GM21723 (cell line): ENCODE measurements at regions not wholly inside any gene's neighbourhood (a gene's known extent, or its start where the extent isn't known, plus 50 kb on each side); places are given as distances from the start of the nearest gene placed in this dataset.

ENCODE experiments used
- ATAC-seq: cut with Tn5 transposase; IDR thresholded peaks from one replicate; pipeline ENCODE4 v1.9.1; 2021; ENCODE audit warnings: mild to moderate bottlenecking, moderate library complexity; ENCODE audit not compliant: unreplicated experiment

DNA sequence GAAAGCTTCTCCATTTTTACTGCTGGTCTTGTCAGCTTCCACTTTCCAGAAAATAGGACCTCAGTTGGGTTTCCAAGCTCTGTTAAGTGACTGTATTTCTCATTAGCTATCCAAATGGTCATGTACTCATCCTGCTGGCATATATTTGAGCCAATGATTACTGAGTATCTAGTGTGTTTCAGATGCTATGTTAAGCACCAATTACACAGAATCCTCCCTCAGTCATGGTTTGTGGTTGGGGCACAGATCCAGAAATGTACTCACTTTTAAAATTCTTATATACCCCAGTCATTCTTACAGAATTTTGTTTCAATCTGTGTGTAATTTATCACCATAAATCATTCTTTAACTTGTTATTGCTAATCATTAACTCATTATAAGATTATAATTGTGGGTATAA lies 362.3 kb upstream of the MTPN start:
- no peak for ATAC-seq

DNA sequence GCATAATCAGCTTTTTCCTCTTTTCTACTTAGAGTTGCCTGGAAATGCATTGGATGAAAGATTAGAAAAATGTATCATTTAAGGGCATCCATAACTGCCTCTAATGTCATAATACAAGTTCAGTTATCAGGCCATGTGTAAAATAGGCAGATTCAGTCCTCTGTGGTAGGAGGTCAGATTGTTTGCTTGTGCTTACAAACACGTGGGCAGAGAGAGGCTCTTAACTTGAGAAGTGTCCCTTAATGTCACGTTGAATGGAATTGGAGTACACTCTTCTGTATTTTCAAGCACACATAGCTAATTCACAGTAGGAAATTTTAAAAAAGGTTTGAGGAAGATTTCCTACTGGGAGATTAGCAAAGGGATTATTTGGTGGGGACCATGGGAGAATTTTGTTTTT lies 359.8 kb upstream of the MTPN start:
- no peak for ATAC-seq

DNA sequence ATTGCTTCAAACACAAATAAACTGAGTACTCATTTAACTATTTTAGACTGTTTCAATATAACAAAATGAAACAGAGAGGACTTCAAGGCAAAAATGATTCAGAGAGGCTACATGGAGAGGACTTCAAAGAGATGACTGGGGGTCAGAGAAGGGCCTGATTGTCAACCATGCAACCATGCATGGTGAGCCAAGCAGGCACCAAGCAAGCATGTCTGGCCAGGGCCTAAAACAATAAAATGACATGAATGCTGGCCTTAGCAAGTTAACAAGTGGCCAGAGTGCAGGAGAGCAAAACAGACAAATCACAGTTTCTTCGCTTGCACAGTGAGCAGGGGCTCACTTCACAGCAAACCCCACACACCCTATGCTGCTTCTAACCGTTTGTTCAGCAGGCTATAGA lies 356.5 kb upstream of the MTPN start:
- no peak for ATAC-seq

DNA sequence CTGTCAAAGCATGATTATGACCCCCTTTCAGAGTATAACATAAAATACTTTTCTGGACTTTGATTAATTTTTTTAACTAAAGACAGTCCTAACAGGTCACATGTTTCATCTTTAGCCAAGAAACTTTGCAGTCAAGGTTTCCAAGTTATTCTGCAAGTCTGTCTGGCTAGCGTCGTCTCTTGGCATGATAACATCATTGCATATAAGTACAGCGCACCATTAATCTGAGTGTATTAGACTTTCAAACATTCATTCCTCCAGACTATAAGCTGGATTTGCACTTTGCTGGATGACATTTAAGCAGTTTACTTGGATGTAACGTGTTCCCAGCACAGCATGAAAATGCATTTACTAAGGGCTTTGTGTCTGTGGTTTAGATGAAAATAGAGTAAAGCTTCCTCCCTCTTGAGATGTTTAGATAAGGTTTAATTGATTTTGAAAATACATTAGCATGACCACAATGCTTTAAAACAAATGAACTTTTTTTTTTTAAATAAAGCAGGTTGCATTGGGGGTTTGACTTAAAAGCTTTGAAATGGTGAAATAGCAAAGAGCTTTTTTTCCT lies 349.0 kb upstream of the MTPN start:
- ATAC-seq, result no peak

DNA sequence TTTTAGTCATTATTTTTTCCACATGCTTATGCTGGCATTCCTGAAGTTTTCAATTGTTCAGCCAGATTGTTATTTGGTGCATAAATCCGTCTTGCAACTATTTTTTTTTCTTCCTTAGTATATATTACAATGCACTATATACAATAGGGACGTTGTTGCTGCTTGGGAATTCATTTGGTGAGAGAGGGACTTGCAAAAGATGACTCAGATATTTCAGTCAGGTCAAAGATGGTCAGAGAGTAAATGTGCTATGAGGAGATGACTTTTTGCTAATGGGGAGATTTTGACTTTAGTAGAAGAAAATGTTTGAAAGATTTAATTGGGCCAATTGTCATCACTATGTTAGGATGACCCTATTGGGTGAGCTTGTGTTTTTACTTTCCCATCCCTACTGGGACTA lies 348.4 kb upstream of the MTPN start:
- no peak for ATAC-seq

DNA sequence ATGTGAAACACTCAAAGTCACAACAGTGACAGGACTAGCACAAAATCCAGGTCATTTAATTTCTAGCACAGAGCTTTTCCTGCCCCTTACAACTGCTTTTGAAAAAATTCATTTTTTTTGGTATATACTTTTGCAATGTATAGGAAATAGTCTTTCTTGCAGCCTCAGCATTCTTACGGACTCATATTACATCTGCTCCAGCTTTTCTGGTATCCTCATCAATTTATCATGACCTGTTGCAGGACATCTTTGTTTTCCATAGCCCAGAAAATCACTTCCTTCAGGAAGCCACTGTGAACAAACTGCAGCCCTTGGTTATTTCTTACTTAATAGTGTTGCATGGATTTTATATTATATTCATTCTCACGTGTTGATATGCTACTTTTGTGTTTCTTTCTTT lies 347.9 kb upstream of the MTPN start:
- no peak for ATAC-seq

DNA sequence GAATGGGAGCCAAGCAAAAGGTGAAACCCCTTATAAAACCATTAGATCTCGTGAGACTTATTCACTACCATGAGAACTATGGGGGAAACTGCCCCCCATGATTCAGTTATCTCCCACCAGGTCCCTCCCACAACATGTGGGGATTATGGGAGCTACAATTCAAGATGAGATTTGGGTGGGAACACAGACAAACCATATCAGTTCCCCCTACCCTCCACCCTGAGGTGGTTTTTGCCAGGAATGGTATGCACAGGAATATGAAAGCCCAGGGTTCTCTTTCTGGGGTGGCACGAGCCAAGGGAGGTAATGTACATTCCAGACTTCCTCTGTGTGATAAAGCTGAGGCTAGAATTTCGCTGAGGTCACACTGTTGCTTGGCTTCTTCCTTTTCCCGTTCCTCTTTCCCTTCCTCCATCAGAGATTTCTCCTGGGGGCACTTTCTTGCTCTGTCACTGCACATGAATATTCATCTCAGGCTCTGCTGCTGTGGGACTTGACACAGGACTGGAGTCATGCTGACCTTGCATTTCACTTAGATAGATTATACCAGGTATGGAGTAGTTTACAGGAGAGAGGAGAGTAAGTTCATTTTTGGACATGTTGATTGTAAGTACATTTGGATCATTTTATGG lies 347.0 kb upstream of the MTPN start:
- ATAC-seq, result no peak

DNA sequence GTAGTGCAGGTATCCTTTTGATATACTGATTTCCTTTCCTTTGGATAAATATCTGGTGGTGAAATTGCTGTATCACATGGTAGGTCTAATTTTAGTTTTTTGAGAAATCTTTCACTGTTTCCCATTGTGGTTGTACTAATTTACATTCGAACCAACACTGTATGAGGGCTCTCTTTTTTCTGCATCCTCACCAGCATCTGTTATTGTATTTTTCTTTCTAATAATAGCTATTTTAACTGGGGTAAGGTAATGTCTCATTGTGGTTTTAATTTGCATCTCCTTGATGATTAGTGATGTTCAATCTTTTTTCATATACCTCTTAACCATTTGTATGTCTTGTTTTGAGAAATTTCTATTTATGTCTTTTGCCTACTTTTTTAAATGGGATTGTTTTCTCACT lies 335.4 kb upstream of the MTPN start:
- ATAC-seq, result no peak

DNA sequence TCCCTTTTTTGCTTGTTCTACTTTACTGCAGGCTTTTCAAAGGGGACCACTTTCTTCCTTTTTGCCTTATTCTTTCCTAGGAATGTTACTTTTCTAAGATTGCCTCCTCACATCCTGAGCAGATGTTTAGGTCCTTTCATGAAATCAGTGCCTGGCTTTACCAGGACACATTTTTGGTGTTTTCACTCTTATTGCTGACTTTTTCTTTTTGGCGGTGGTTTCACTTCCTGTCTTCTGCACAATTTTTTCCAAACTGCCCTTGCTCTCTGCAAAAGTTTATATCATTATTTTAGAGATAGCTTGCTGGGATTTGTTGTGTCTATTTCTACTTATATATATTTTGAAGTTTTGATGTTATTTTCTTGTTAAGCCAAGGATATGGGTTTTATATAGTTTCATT lies 332.2 kb upstream of the MTPN start:
- no peak for ATAC-seq

DNA sequence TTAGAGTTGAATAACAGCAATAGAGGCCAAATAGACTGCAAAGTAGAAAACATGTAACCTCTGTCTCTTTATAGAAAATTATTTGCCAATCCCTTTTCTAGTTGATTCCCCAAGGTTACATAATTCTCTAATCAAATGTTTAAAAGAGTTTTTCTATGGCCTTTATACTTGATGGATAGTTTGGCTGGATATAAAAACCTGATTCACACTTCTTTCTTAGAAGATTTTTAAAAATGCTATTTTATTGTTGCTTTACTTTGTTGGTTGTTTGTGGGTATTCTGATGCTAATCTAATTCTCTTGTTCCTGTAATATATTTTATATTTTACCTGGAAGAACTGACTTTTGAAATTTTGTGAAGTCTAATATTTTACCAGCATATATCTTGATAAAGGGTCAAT lies 331.1 kb upstream of the MTPN start:
- no peak for ATAC-seq

DNA sequence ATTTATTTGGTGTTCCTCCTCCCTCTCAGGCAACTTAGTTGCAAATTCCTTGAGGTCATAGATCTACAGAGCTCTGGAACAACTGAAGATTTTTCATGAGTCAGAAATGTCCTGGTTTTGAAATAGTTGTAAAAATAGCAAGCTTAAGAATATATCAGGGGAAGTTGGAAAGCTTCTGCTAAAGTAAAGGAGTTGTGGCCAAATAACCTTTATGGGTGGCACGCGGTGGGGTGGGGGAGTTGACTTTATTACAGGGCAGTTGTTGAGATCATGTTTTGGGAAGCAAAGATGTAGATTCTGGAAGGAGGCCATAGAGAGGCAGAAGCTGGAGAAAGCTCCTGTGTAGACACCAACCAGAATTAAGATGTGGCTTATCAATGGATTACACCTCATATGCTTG lies 326.0 kb upstream of the MTPN start:
- ATAC-seq, result no peak

DNA sequence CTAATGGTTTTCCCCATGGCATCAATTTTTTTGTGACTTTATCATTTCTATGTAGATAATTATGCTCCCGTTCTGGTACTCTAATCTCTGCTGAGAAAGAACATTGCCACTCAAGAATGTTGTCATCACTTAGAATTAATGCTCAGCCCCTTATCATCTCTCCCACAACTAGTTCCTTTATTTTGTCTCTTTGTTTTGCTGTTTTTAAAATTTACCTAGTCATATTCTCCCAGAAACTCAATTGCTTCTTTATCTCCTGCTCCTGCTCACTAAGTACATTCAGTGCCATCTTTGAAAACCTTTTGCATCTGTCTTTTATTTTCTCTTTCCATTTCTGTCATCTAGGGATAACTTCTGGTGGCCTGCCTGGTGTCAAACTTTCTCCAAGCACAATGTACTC lies 324.9 kb upstream of the MTPN start:
- no peak for ATAC-seq

DNA sequence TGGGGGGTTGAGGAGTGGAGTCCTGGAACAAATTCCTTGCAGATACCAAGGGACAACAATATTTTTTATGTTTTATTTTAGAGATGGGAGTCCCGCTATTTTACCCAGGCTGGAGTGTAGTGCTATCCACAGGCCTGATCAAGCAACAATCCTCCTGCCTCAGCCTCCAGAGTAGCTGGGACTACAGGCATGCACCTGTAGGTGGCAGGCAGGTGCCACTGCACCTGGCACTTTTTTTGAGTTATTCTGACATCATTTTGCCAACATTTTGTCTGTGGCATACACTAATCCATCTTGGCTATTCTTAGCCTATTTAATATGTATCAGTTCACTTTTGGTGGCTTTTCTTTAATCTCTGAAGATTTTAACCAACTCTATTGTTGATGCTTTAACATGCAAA lies 317.8 kb upstream of the MTPN start:
- no peak for ATAC-seq

DNA sequence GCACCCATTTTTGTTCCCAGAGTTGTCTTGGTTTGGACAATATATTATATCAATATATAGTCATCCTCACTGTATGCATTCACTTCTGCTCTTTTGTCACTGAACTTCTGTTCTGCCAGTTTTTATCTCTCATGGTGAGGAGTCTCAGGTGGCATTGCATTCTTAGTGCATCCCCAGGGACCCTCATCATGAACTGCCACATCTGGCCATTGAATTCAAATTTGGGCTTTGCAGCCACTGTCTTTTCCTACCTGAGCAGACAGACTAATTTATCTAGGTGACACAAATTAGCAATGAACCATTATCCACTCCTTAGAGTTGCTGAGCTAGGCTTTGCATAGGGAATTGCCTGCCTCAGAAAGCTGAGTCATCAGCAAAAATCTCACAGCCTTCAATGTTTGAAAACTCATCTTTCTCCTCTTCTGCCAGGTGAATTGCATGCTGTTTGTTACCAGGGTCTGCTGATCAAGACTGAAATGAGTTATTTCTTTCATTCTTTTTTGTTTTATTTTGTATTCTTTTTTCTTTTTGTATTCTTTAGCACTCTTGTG lies 316.8 kb upstream of the MTPN start:
- ATAC-seq, result no peak

DNA sequence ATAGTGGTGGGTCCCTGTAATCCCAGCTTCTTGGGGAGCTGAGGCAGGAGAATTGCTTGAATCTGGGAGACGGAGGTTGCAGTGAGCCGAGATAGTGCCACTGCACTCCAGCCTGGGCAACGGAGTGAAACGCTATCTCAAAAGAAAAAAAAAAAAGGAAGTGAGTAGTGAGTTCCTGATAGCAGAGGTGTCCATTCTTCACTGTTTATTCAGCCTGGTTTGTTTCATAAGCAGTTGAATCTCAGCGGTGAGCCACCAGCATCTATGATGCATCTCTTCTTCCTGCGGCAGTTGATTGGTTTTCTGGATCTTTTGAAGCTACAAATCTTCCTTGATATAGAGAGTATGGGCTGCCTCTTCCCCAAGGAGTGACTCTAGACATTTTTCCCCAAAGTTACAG lies 316.1 kb upstream of the MTPN start:
- peak; percentile 74 for ATAC-seq

DNA sequence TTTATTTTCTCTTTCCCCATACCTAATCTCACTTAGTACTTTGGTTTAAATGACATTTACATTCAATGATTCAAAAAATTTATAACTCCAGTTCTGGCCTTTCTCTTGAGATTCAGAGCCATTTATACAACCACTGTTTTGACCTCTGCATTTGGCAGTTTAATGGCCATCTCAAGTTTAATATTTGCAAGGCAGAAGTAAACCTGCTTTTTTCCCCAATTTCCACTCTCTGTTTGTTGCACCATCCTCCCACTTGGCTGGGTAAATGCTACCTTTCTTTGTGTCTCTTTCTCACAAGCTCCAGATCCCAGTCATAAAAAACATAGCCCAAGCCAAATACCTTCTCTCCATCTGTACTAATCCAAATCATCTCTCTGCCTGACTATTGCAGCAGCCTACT lies 315.2 kb upstream of the MTPN start:
- no peak for ATAC-seq

DNA sequence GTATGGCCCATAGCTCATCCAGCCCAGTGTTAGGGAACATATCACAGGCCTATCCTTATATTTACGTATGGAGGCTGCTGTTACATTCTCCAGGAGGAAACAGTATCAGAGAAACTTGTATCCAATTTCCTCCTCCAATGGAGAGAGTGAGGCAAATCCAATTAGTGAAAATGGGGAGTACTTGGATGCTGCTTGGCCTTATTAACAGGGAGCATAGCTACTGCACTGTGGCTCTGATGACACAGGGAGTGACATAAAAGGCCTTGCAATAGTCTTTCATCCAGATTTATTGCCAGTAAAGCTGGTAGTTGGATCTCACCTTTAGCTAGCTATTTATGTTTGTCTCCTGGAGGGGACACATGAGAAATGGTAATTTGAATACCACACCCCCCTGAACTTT lies 313.2 kb upstream of the MTPN start:
- no peak for ATAC-seq

DNA sequence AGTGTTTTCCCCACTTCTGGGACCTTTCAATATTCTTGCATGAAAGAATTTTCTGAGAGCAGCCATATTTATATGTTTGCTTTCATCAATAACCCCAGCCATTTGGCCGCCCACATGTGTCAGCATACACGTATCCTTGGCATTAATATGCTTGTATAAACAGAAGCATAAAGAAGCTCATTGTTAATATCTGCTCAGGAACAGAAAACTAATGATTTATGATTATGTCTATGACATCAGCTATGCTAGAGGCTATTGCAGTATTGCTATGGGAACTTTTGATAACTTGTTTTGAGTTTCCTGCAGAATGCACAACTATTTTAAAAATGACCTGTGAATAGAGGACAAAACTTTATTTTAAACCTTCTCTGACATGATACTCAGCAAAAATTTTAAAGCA lies 300.9 kb upstream of the MTPN start:
- no peak for ATAC-seq

DNA sequence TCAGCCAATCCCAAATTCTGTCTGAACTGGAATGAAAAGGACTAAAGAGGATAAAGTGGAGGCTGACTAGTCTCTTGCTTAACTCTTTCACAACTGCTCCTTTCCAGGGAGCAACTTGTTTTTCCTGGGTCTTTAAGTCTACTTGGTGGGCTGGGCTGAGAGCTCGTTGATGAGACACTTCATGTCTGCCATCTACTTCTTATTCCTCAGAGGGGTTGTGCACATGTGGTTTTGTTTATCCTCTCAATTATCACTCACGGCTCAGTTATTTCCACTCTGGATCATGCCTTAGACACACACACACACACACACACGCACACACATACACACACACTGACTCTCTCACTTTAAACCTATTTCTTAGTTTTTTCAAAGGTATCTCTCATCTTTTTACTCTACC lies 298.6 kb upstream of the MTPN start:
- ATAC-seq, result no peak

DNA sequence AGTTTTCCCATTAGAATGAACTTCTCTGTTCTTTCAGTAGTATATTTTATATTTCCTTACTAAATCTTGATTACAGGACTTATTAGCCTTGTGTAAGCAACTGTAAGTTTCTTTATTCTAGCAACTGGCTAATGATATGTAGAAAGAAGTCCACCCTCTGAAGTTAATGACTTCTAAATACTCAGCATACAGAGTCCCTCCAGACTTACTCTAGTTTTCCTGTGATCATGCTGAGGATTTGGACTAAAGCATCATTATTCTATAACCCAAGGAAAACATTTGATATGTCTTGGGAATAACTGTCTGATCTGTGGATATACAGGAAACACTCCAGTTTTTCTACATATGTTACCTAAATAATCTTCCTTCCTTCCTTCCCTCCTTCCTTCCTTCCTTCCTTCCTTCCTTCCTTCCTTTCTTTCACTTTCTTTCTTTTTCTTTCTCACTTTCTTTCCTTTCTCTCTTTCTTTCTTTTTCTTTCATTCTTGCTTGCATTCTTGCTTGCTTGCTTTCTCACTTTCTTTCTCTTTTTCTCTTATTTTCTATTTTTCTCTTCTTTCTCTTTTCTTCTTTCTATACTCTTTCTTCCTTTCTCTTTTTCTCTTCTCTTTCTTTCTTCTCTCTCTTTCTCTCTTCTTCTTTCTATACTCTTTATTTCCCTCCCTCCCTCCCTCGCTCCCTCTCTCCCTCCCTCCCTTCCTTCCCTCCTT lies 297.6 kb upstream of the MTPN start:
- ATAC-seq, result no peak

DNA sequence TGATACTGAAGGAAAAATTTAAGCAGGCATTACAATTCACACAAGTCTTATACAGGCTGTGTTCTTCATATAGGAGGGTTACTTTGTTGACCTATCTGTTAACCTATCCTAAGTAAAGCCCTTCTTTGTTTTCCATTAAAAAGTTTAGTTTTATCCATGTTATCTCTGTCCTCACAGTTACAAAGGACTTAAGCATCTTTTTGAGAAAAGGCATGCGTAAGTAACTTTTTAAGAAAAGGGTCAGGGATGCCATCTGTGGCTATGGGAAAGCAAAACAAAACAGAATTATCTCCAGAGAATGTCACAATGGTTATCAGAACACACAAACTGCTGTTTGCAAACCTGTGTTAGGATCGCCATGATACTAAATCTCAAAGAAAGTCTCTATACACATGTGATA lies 295.8 kb upstream of the MTPN start:
- ATAC-seq, result no peak

DNA sequence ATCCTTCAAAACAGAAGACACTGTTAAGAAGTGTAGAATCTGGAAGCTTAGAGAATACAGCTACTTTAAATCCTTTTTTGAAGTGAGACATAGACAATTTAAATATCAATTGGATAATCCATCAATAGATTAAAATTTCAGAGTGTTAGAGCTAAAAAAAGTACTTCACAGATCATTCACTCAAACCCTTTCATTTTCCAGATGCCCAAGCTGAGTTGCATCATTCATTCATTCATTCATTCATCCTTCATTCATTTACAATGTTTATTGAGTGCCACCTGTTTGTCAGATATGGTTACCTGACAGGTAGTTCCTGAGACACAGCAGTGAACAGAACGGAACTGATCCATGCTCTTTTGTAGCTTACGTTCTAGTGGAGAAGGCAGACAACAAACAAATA lies 290.7 kb upstream of the MTPN start:
- no peak for ATAC-seq
